PC-9 (cell line): ENCODE measurements at regions not wholly inside any gene's neighbourhood (a gene's known extent, or its start where the extent isn't known, plus 50 kb on each side); places are given as distances from the start of the nearest gene placed in this dataset.

Experiments used
- BruUV-seq: library from RNA; stranded (reverse); fragments of 400-500 nt; replicated peaks from 2 replicates; lab custom pipeline; 2021; lab: Mats Ljungman, UMichigan
- CTCF ChIA-PET: fragments of 300-600 bp; sonication (Branson Sonifier 250); formaldehyde crosslinking; loops from one replicate; lab custom pipeline; 2022; ENCODE audit warnings: antibody characterized with exemption; lab: Charles Lee
- POLR2A ChIA-PET: fragments of 300-600 bp; sonication (Branson Sonifier 250); formaldehyde crosslinking; loops from one replicate; lab custom pipeline; 2022; ENCODE audit warnings: antibody characterized with exemption; ENCODE audit not compliant: unreplicated experiment; lab: Charles Lee
- DNase-seq, 2 experiments: peaks; one replicate each; pipeline versions ENCODE4 v3.0.0 to v3.0.0-alpha.2; 2015 to 2022; ENCODE audit warnings: mixed read lengths in 1 of 2
- H2AFZ ChIP-seq: fragments of 200-600 bp; sonication (generic); 2 replicates; pipeline ENCODE4 v1.8.1; 2017; ENCODE audit warnings: antibody characterized with exemption
- H3F3A ChIP-seq: fragments of 200-600 bp; sonication (generic); 2 replicates; pipeline ENCODE4 v1.8.1; 2017; ENCODE audit warnings: antibody characterized with exemption, mild to moderate bottlenecking, low read depth; ENCODE audit not compliant: insufficient read depth
- H3K27ac ChIP-seq: fragments of 200-600 bp; sonication (generic); 2 replicates; pipeline ENCODE4 v1.6.1; 2016; ENCODE audit warnings: mixed run types
- H3K27me3 ChIP-seq: fragments of 200-600 bp; sonication (generic); 2 replicates; pipeline ENCODE4 v1.6.1; 2016; ENCODE audit warnings: low read depth, mixed run types; ENCODE audit not compliant: insufficient read depth
- H3K36me3 ChIP-seq: fragments of 200-600 bp; sonication (generic); 2 replicates; pipeline ENCODE4 v1.6.1; 2016; ENCODE audit warnings: low read depth, mixed run types
- H3K4me1 ChIP-seq: fragments of 200-600 bp; sonication (generic); replicated peaks from 2 replicates; pipeline ENCODE4 v1.6.1; 2016; ENCODE audit warnings: mixed run types; ENCODE audit not compliant: insufficient read depth
- H3K4me2 ChIP-seq: fragments of 200-600 bp; sonication (generic); 2 replicates; pipeline ENCODE4 v1.6.1; 2017; ENCODE audit warnings: mixed run types
- H3K4me3 ChIP-seq: fragments of 200-600 bp; sonication (generic); 2 replicates; pipeline ENCODE4 v1.6.1; 2016; ENCODE audit warnings: mixed run types
- H3K79me2 ChIP-seq: fragments of 200-600 bp; sonication (generic); 2 replicates; pipeline ENCODE4 v1.6.1; 2017; ENCODE audit warnings: low read depth, mixed run types
- H3K9me2 ChIP-seq: fragments of 200-600 bp; sonication (generic); 2 replicates; pipeline ENCODE4 v1.8.1; 2017; ENCODE audit warnings: mild to moderate bottlenecking; ENCODE audit not compliant: insufficient read depth
- H3K9me3 ChIP-seq: fragments of 200-600 bp; sonication (generic); 2 replicates; pipeline ENCODE4 v1.8.1; 2016; ENCODE audit warnings: low read depth; ENCODE audit not compliant: insufficient read depth
- H4K20me1 ChIP-seq: fragments of 200-600 bp; sonication (generic); 2 replicates; pipeline ENCODE4 v1.8.1; 2017; ENCODE audit not compliant: insufficient read depth
- CTCF ChIP-seq: fragments of 200-600 bp; sonication (generic); conservative IDR thresholded peaks from 2 replicates; pipeline ENCODE4 v1.6.1; 2017; ENCODE audit warnings: mixed run types, antibody characterized with exemption, mild to moderate bottlenecking, moderate library complexity
- EZH2 ChIP-seq: fragments of 200-600 bp; sonication (generic); IDR thresholded peaks from 2 replicates; pipeline ENCODE4 v1.8.0; 2017; ENCODE audit warnings: antibody characterized with exemption, low read depth
- intact Hi-C: fragments of 100-400 bp; cut with micrococcal nuclease; formaldehyde crosslinking; loops from one replicate; pipeline ENCODE4 v1.10.0; 2022; ENCODE audit not compliant: unreplicated experiment

- ChIA-PET CTCF (no interaction called here), POLR2A (no interaction called here)
- Histone ChIP-seq H3K9me3 (no peaks in the 10 kb centered on the region), H3K79me2 (no peaks in the 10 kb centered on the region), H3K9me2 (no peaks in the 10 kb centered on the region; the same call in 1 of the 2 replicates), H3K4me3 (no peak overlapping the region), H3F3A (no peaks in the 10 kb centered on the region), H3K4me2 (no peak overlapping the region), H3K27me3 (no peaks in the 10 kb centered on the region), H2AFZ (no peak overlapping the region), H4K20me1 (no peaks in the 10 kb centered on the region), H3K27ac (no peak overlapping the region), H3K4me1 (no peaks in the 10 kb centered on the region), H3K36me3 (no peaks in the 10 kb centered on the region)
- intact Hi-C loops = no loop called here
- no TSS peak for BruUV-seq
- no peak for DNase-seq
- TF ChIP-seq EZH2 (no peak), CTCF (no peak)
Observed at GRCh38 chr3:166372571-166373106, 535.4 kb upstream of the BCHE start.

DNA sequence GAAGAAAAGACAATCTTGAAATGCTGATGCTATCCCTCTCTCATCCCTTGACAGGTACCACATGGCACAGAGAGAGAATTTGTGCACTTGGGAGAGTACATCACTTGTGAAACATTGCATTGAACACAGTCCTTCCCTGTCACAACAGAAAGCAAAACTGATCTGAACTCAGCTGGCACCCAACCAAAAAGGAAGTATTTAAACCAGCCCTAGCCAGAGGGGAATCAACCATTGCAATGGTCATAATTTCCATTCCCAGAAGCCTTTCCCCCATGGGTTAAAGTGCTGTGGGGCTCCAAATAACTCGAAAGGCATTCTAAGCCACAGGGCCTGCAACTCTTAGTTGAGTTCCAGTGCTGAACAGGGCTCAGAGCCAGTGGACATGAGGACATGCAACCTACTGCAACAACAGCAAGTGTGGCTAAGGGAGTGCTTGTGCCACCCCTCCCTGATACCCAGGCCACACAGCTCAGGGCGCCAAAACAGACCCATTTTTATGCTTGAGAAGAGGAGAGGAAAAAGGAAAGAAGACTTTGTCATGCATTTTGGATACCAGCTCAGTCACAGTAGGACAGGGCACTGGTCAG is 530.8 kb upstream of the BCHE start:
- no peaks in the 10 kb centered on the region for H3K27me3 ChIP-seq
- H3F3A ChIP-seq = no peaks in the 10 kb centered on the region
- no peak overlapping the region for H3K27ac ChIP-seq
- H3K9me2 ChIP-seq = no peaks in the 10 kb centered on the region
- no peaks in the 10 kb centered on the region for H3K36me3 ChIP-seq
- H3K4me3 ChIP-seq = no peak overlapping the region
- no peak overlapping the region; the same call in 1 of the 2 replicates for H2AFZ ChIP-seq
- POLR2A ChIA-PET = no interaction called here
- TF ChIP-seq EZH2 (no peak), CTCF (no peak)
- H3K4me2 ChIP-seq = no peak overlapping the region
- no TSS peak for BruUV-seq
- H3K4me1 ChIP-seq = no peaks in the 10 kb centered on the region
- DNase-seq = no peak
- no peaks in the 10 kb centered on the region for H3K9me3 ChIP-seq
- H3K79me2 ChIP-seq = no peaks in the 10 kb centered on the region
- intact Hi-C loops = no loop called here
- no peaks in the 10 kb centered on the region for H4K20me1 ChIP-seq
- CTCF ChIA-PET = no interaction called here

DNA sequence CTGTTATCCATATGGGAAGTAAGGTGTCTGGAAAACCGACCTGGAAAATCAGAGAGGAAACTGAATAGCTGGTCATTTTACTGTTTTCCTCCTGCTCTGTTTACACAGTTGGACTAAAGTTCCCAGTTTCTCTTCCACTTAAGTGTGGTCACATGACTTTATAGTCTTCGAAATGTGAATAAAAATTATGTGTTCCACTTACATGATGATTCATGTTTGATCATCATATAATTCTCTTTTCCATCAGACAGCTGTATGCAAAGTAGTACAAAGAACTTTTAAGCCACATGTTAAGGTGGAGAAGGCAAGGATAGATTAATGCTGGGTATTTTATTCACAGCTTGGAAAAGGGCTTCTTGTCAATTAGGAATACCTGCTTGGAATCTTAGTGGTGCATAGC is 525.5 kb upstream of the BCHE start:
- H3K9me2 ChIP-seq = no peaks in the 10 kb centered on the region; the same call in 1 of the 2 replicates
- no peak overlapping the region for H2AFZ ChIP-seq
- no peaks in the 10 kb centered on the region for H3K4me1 ChIP-seq
- ChIA-PET CTCF (no interaction called here), POLR2A (no interaction called here)
- BruUV-seq = no TSS peak
- H3K79me2 ChIP-seq = no peaks in the 10 kb centered on the region
- intact Hi-C loops = no loop called here
- H3K36me3 ChIP-seq = no peaks in the 10 kb centered on the region
- DNase-seq = no peak
- no peaks in the 10 kb centered on the region for H4K20me1 ChIP-seq
- H3K27me3 ChIP-seq = no peaks in the 10 kb centered on the region
- TF ChIP-seq EZH2 = no peak
- TF ChIP-seq CTCF = no peak
- no peaks in the 10 kb centered on the region for H3K9me3 ChIP-seq
- H3F3A ChIP-seq = no peaks in the 10 kb centered on the region
- no peak overlapping the region for H3K27ac ChIP-seq
- no peak overlapping the region for H3K4me2 ChIP-seq
- H3K4me3 ChIP-seq = no peak overlapping the region
